LNCAP (cell line): ENCODE measurements at regions not wholly inside any gene's neighbourhood (a gene's known extent, or its start where the extent isn't known, plus 50 kb on each side); places are given as distances from the start of the nearest gene placed in this dataset.

ENCODE experiments used
- TF ChIP-seq, protein P1 (sequence below): fragments of 450-650 bp; IDR thresholded peaks from 2 replicates; pipeline ENCODE4 v1.5.1; 2017; ENCODE audit warnings: mild to moderate bottlenecking

DNA sequence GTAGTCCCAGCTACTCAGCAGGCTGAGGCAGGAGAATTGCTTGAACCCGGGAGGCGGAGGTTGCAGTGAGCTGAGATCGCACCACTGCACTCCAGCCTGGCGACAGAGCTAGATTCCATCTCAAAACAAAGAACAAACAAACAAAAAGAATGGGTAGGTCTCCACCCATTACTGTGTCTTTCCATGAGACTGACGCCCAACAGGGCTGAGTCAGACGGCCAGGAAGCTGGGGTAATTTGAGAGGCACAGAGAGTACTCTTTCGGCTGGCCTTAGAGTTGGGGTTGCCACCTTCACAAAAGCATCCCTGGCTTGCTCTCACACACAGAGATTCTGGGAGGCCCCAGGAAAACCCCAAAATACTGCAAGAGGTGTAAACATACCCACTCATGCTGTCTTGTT is 72.0 kb upstream of the DHRSX start:
- TF ChIP-seq, protein P1, sequence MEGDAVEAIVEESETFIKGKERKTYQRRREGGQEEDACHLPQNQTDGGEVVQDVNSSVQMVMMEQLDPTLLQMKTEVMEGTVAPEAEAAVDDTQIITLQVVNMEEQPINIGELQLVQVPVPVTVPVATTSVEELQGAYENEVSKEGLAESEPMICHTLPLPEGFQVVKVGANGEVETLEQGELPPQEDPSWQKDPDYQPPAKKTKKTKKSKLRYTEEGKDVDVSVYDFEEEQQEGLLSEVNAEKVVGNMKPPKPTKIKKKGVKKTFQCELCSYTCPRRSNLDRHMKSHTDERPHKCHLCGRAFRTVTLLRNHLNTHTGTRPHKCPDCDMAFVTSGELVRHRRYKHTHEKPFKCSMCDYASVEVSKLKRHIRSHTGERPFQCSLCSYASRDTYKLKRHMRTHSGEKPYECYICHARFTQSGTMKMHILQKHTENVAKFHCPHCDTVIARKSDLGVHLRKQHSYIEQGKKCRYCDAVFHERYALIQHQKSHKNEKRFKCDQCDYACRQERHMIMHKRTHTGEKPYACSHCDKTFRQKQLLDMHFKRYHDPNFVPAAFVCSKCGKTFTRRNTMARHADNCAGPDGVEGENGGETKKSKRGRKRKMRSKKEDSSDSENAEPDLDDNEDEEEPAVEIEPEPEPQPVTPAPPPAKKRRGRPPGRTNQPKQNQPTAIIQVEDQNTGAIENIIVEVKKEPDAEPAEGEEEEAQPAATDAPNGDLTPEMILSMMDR: no peak

DNA sequence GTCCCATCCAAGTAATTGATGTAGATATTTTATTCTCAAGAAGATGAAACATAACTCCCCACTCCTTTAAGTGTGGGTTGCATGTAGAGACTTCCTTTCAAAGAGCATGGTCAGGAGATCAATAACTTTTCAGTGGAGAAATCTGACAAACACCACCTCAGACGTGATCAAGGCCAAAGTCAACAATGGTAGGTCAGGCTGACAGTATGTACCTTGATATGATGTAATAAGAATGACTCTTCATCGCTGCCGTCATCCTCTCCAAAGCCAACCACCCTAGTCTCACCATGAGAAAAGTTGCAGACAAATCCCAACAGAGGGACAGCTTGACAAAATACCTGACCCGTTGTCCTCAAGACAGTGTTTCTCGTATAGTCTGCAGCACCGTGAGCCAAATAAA is 67.3 kb upstream of the DHRSX start:
- TF ChIP-seq, protein P1: no peak

DNA sequence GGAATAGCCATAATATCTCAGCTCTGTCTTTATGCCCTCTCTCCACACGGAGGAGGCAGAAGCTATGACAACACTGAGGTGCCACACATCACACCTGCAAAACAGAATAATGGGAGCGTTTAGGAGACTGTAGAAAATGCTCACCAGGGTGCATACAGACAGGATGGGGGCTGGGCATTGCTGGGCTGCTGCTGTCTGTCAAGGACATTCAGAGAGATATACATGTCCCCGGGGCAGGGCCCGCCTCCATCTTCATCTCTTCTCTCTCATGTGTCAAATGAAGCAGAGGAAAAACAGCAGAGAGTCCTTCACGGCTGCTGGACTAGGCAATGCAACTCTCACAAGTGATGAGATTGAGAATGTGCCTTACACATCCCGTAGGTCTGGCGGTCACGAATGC is 65.3 kb upstream of the DHRSX start:
- TF ChIP-seq, protein P1: no peak

DNA sequence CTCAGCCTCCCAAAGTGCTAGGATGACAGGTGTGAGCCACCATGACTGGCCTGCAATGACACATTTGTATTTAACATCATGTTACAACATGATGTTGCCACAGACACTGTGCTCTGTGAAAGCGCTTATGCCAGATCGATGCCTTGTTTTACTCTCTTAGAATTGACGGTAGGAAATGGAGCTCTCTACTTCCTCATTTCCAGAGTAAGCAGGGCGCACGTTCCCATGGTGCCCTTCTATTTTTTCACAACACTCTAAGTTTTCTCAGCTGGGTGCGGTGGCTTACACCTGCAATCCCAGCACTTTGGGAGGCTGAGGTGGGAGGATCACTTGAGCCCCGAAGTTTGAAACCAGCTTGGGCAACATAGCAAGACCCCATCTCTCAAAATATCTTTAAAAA is 60.7 kb upstream of the DHRSX start:
- TF ChIP-seq, protein P1: no peak

DNA sequence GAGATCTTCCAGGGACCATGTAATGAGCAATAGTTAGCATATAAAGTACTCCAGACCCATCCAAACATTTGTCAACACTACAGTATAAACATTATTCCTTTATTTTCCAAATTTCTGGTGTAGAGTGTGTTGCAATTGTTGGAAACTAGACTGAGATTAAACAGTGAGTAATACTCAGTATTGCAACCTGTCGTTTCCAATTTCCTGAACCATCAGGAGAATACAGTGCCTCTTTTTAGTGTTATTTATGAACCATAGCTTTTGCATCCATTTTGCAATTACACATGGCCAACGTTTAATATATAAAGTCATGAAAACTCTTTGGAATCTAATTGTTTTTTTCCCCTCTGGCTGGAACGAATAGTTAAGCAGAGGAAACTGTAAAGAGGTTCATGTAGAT is 58.3 kb upstream of the DHRSX start:
- TF ChIP-seq, protein P1: no peak

DNA sequence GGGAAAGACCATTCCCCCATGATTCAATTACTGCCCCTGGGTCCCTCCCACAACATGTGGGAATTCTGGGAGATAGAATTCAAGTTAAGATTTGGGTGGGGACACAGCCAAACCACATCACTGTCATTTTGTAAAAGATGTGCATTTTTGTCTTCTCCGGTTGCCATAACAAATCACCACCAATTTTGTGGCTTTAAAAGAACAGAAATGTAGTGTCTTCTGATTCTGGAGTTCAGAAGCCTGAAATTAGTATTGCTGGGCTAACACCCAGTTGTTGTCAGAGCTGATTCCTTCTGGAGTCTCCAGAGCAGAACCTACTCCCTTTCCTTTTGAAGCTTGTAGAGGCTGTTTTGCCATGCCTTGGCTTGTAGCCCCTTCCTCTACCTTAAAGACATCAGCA is 54.1 kb upstream of the DHRSX start:
- TF ChIP-seq, protein P1: no peak

DNA sequence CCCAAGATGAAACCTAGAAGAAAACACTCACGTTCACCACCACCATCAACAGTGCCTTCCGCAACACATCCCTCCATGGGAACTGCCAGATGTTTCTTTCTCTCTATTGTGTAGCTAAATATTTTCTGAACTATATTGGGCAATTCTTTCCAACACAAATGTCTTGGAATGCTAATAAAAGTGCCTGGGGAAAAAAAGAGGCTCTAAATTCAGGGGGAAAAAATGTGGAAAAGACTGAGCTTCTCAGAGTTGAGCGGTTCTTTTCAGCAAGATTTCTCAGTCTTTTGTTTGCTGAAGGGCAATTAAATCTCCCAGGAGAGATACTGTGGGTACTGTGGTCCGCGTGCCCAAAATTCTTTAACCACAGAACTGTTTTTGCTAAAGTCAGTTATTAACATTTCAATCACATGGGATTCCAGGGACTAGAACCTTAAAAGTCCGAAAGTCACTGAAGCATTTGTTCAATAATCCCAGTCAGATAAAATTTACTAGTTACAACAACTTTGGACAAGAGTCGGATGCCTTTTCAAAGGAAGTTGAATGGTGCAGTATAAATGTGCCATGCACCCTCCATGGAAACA is 51.9 kb upstream of the DHRSX start:
- TF ChIP-seq, protein P1: no peak
